H1 (cell line): ENCODE measurements at regions not wholly inside any gene's neighbourhood (a gene's known extent, or its start where the extent isn't known, plus 50 kb on each side); places are given as distances from the start of the nearest gene placed in this dataset.

ENCODE experiments used
- CTCF ChIA-PET: fragments of 300-600 bp; sonication (Branson Sonifier 250); formaldehyde crosslinking; loops from one replicate; lab custom pipeline; 2021; ENCODE audit not compliant: partially characterized antibody; lab: Charles Lee
- POLR2A ChIA-PET: fragments of 300-600 bp; sonication (Branson Sonifier 250); formaldehyde crosslinking; loops from one replicate; lab custom pipeline; 2021; ENCODE audit warnings: inconsistent platforms; ENCODE audit not compliant: partially characterized antibody; lab: Charles Lee
- DNase-seq, 2 experiments: peaks; one replicate each; pipeline versions ENCODE4 v3.0.0 to v3.0.0-alpha.2; 2010 to 2022; ENCODE audit warnings: low spot score in 2 of 2, low read depth in 1 of 2, mixed read lengths in 1 of 2
- FAIRE-seq: peaks from 2 replicates; lab custom pipeline; 2011; peaks lifted over from hg19 to GRCh38; lab: Jason Lieb, UNC
- H2AFZ ChIP-seq: 2 replicates; pipeline ENCODE4 v1.8.1; 2012; ENCODE audit warnings: low read length, inconsistent platforms
- H2AK5ac ChIP-seq: 2 replicates; pipeline ENCODE4 v1.6.1; 2013; ENCODE audit warnings: low read depth, low read length
- H2BK120ac ChIP-seq: replicated peaks from 2 replicates; pipeline ENCODE3; 2013; ENCODE audit warnings: low read depth, low read length, inconsistent platforms
- H2BK12ac ChIP-seq: 2 replicates; pipeline ENCODE4 v1.6.1; 2013; ENCODE audit warnings: low read depth, low read length
- H2BK15ac ChIP-seq: 2 replicates; pipeline ENCODE4 v1.6.1; 2013; ENCODE audit warnings: low read length
- H2BK20ac ChIP-seq: 2 replicates; pipeline ENCODE4 v1.6.1; 2013; ENCODE audit warnings: low read length
- H2BK5ac ChIP-seq: 2 replicates; pipeline ENCODE4 v1.6.1; 2013; ENCODE audit warnings: low read depth, low read length
- H3K14ac ChIP-seq: 2 replicates; pipeline ENCODE4 v1.6.1; 2013; ENCODE audit warnings: inconsistent platforms; ENCODE audit not compliant: insufficient read length
- H3K18ac ChIP-seq: 2 replicates; pipeline ENCODE4 v1.6.1; 2013; ENCODE audit warnings: low read length; ENCODE audit errors: extremely low read depth
- H3K23ac ChIP-seq: 2 replicates; pipeline ENCODE4 v1.6.1; 2013; ENCODE audit warnings: inconsistent platforms; ENCODE audit not compliant: insufficient read length
- H3K23me2 ChIP-seq: 2 replicates; pipeline ENCODE4 v1.6.1; 2013; ENCODE audit warnings: low read depth, low read length
- H3K27ac ChIP-seq: 2 replicates; pipeline ENCODE4 v1.6.1; 2011; ENCODE audit warnings: low read depth, low read length, inconsistent platforms
- H3K27me3 ChIP-seq, 4 experiments: replicated peaks in 1 of 4; 1 replicate in 1 of 4; 2 replicates in 3 of 4; pipeline versions ENCODE4 v1.6.1 to v1.8.1; 2011 to 2013; ENCODE audit warnings: low read length in 3 of 4, mild to moderate bottlenecking in 3 of 4, inconsistent platforms in 2 of 4, mixed read lengths in 2 of 4, moderate library complexity in 1 of 4; ENCODE audit not compliant: control insufficient read depth in 3 of 4, insufficient read depth in 3 of 4; ENCODE audit errors: extremely low read depth in 1 of 4
- H3K36me3 ChIP-seq, 4 experiments: 2 replicates each; pipeline versions ENCODE4 v1.6.1 to v1.8.1; 2011 to 2013; ENCODE audit warnings: mild to moderate bottlenecking in 4 of 4, low read length in 3 of 4, moderate library complexity in 2 of 4, control low read depth in 1 of 4, inconsistent platforms in 1 of 4; ENCODE audit not compliant: insufficient read depth in 4 of 4, control insufficient read depth in 2 of 4
- H3K4ac ChIP-seq: replicated peaks from 2 replicates; pipeline ENCODE3; 2013; ENCODE audit warnings: low read length, low read depth, mixed read lengths, inconsistent platforms; ENCODE audit not compliant: insufficient read length
- H3K4me1 ChIP-seq, 4 experiments: replicated peaks in 1 of 4; 1 replicate in 1 of 4; 2 replicates in 3 of 4; pipeline versions ENCODE4 v1.6.1 to v1.8.1; 2011 to 2013; ENCODE audit warnings: low read length in 3 of 4, inconsistent platforms in 2 of 4, mixed read lengths in 1 of 4; ENCODE audit not compliant: insufficient read depth in 4 of 4, control insufficient read depth in 3 of 4
- H3K4me2 ChIP-seq, 2 experiments: 2 replicates each; pipeline versions ENCODE4 v1.6.1 to v1.8.1; 2011 to 2013; ENCODE audit warnings: low read depth in 2 of 2, low read length in 2 of 2, control low read depth in 1 of 2, inconsistent platforms in 1 of 2, mild to moderate bottlenecking in 1 of 2; ENCODE audit not compliant: insufficient read depth in 1 of 2
- H3K4me3 ChIP-seq, 4 experiments: fragments of 200-600, 300-600 bp in 1 of 4; sonication (generic), shearing (Covaris generic), sonication (Bioruptor Twin) in 1 of 4; 2 replicates each; pipeline versions ENCODE4 v1.5.1 to v1.8.1; 2011 to 2016; ENCODE audit warnings: low read length in 4 of 4, low read depth in 3 of 4, control low read depth in 2 of 4, inconsistent platforms in 2 of 4, mild to moderate bottlenecking in 2 of 4, mixed read lengths in 1 of 4, moderate library complexity in 1 of 4; ENCODE audit not compliant: insufficient read depth in 2 of 4; ENCODE audit errors: extremely low read depth in 1 of 4
- H3K56ac ChIP-seq: replicated peaks from 2 replicates; pipeline ENCODE3; 2013; ENCODE audit warnings: low read depth, mild to moderate bottlenecking, mixed read lengths, low read length, inconsistent platforms; ENCODE audit not compliant: insufficient read length
- H3K79me1 ChIP-seq: 2 replicates; pipeline ENCODE4 v1.6.1; 2013; ENCODE audit warnings: low read depth, low read length, control low read depth
- H3K79me2 ChIP-seq, 2 experiments: 2 replicates each; pipeline versions ENCODE4 v1.6.1 to v1.8.1; 2012 to 2013; ENCODE audit warnings: low read length in 2 of 2, mild to moderate bottlenecking in 2 of 2, inconsistent platforms in 1 of 2; ENCODE audit not compliant: insufficient read depth in 2 of 2, control insufficient read depth in 1 of 2
- H3K9ac ChIP-seq, 4 experiments: replicated peaks in 1 of 4; 1 replicate in 1 of 4; 2 replicates in 3 of 4; pipeline versions ENCODE4 v1.6.1 to v1.8.1; 2011 to 2013; ENCODE audit warnings: low read depth in 3 of 4, low read length in 3 of 4, control low read depth in 2 of 4, mild to moderate bottlenecking in 2 of 4, moderate library complexity in 2 of 4, inconsistent platforms in 1 of 4; ENCODE audit errors: extremely low read depth in 1 of 4
- H3K9me3 ChIP-seq, 2 experiments: 2 replicates each; pipeline versions ENCODE4 v1.6.1 to v1.8.1; 2012 to 2013; ENCODE audit warnings: mild to moderate bottlenecking in 2 of 2, moderate library complexity in 2 of 2, control low read depth in 1 of 2, inconsistent platforms in 1 of 2, low read depth in 1 of 2, low read length in 1 of 2, mixed read lengths in 1 of 2; ENCODE audit not compliant: insufficient read depth in 2 of 2
- H4K20me1 ChIP-seq, 2 experiments: replicated peaks in 1 of 2; 2 replicates each; pipeline versions ENCODE3 to v1.8.1; 2011 to 2013; ENCODE audit warnings: inconsistent platforms in 2 of 2, low read length in 2 of 2, mild to moderate bottlenecking in 1 of 2; ENCODE audit not compliant: insufficient read depth in 2 of 2, control insufficient read depth in 1 of 2
- H4K5ac ChIP-seq: 2 replicates; pipeline ENCODE4 v1.6.1; 2013; ENCODE audit warnings: low read length, low read depth, mixed read lengths, inconsistent platforms; ENCODE audit not compliant: insufficient read length
- H4K8ac ChIP-seq: 2 replicates; pipeline ENCODE4 v1.8.0; 2013; ENCODE audit warnings: mild to moderate bottlenecking, moderate library complexity, low read length, inconsistent platforms; ENCODE audit not compliant: insufficient read depth; ENCODE audit errors: extremely low read depth
- H4K91ac ChIP-seq: replicated peaks from 2 replicates; pipeline ENCODE3; 2013; ENCODE audit warnings: low read length, mixed read lengths, inconsistent platforms; ENCODE audit not compliant: insufficient read length
- EGR1 ChIP-seq: IDR thresholded peaks from 2 replicates; pipeline ENCODE4 v1.6.1; 2011; ENCODE audit warnings: low read depth, low read length, borderline replicate concordance
- FOSL1 ChIP-seq: IDR thresholded peaks from 2 replicates; pipeline ENCODE4 v1.6.1; 2011; ENCODE audit warnings: mild to moderate bottlenecking, low read depth, low read length, moderate library complexity; ENCODE audit not compliant: insufficient read depth
- JUN ChIP-seq: IDR thresholded peaks from 2 replicates; pipeline ENCODE4 v1.6.1; 2011; ENCODE audit warnings: low read depth, mild to moderate bottlenecking, improper control_type of control experiment, low read length
- SP1 ChIP-seq: IDR thresholded peaks from 2 replicates; pipeline ENCODE4 v1.6.1; 2011; ENCODE audit warnings: low read depth, low read length
- WGBS, 2 experiments: shearing (Covaris generic) in 1 of 2; methylation state at CpG; one replicate each; pipeline versions ENCODE4 v1.1.6 to v1.1.7; 2013 to 2015; ENCODE audit warnings: low lambda C conversion rate in 2 of 2, mixed read lengths in 2 of 2, inconsistent platforms in 1 of 2, low coverage in 1 of 2, missing lambda C conversion rate in 1 of 2; ENCODE audit not compliant: insufficient replicate concordance in 2 of 2, insufficient coverage in 1 of 2, insufficient read length in 1 of 2; ENCODE audit errors: extremely low coverage in 1 of 2, missing lambda C conversion rate in 1 of 2; 5-methylcytosine and 5-hydroxymethylcytosine counted together

DNA sequence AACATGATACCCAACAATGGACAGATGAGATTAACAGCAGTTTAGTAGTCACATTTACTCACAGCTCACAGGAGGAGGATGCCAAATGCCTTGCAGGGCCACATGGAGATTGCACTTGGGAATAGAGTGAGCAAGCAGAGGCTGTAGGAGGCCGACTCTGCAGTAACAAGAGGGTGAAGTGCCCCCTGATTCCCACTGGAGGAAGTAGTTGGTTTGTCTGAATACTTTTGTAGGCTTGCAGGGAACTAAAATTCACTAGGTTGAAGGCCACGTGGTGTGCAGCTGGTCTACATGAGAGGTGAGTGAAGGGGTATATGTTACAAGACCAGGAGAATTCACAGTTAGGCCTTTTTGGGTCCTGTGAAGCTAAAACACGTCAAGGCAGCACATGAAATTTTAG is 419.3 kb upstream of the TNP1 start:
- no peak overlapping the region for H3K27ac ChIP-seq
- no peak overlapping the region for H2BK5ac ChIP-seq
- no peak overlapping the region for H4K5ac ChIP-seq
- H2BK120ac ChIP-seq, result no peak overlapping the region
- no peak overlapping the region for H4K8ac ChIP-seq
- no peaks in the 10 kb centered on the region for H3K9me3 ChIP-seq
- no peaks in the 10 kb centered on the region for H3K4me1 ChIP-seq
- no peak overlapping the region for H3K23ac ChIP-seq
- no peaks in the 10 kb centered on the region for H3K79me1 ChIP-seq
- no peak overlapping the region for H2AK5ac ChIP-seq
- no peak overlapping the region for H3K4me3 ChIP-seq
- H3K4me2 ChIP-seq, result no peak overlapping the region
- ChIA-PET POLR2A (no interaction called here), CTCF (no interaction called here)
- no peaks in the 10 kb centered on the region for H3K36me3 ChIP-seq
- no peak overlapping the region for H3K14ac ChIP-seq
- H3K27me3 ChIP-seq, result peaks cover 20 to 49% (median 35%) of the 10 kb centered on the region in 4 experiments
- WGBS, 2 experiments, result 86% methylated on average over 3 of the region's 3 CpGs; no CpG with 5 or more reads in 1 of the 2 experiments
- no peak overlapping the region for H2AFZ ChIP-seq
- H3K4ac ChIP-seq, result no peak overlapping the region
- no peak overlapping the region for H4K91ac ChIP-seq
- H3K9ac ChIP-seq, result no peak overlapping the region
- H3K23me2 ChIP-seq, result no peaks in the 10 kb centered on the region
- H2BK12ac ChIP-seq, result no peak overlapping the region
- H3K56ac ChIP-seq, result no peak overlapping the region
- DNase-seq (no peak), FAIRE-seq (no peak)
- H3K79me2 ChIP-seq, result no peaks in the 10 kb centered on the region
- no peak overlapping the region for H3K18ac ChIP-seq
- H2BK15ac ChIP-seq, result no peak overlapping the region
- H2BK20ac ChIP-seq, result no peak overlapping the region
- H4K20me1 ChIP-seq, result peaks cover 0 to 2% of the 10 kb centered on the region in 2 experiments
- no peak for TF ChIP-seq JUN
- no peak for TF ChIP-seq EGR1
- TF ChIP-seq SP1, result no peak
- no peak for TF ChIP-seq FOSL1
